A172 (cell line): ENCODE measurements at regions not wholly inside any gene's neighbourhood (a gene's known extent, or its start where the extent isn't known, plus 50 kb on each side); places are given as distances from the start of the nearest gene placed in this dataset.

Experiments
- DNase-seq: peaks from one replicate; pipeline ENCODE4 v3.0.0-alpha.2; 2015; ENCODE audit warnings: low spot score

GRCh38 chr5:108649646-108650045 lies 98.1 kb upstream of the FER start:
- no peak for DNase-seq

- no peak for DNase-seq
Measured at GRCh38 chr5:108649106-108649505, 98.6 kb upstream of the FER start.

- peak; percentile 71 for DNase-seq
Measured at GRCh38 chr5:108642170-108642906, 105.4 kb upstream of the FER start.

DNA sequence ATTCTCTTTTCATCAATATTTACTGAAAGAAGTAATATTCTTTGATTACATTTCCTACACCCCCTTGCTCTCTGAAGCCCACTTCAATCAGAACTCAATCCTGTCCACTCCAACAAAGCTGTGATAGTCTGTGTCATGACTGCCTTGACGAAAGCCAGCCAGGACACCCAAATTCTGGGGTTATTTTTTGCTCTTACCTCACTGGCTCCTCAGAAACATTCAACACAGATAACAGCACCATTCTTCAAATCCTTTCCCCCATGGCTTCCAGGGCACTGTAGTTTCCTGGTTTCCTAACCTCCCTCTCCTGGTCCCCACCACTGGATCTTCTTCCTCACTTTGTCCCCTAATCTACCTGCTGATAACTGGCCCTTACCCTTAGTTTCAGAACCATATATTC lies 106.1 kb upstream of the FER start:
- DNase-seq = no peak

DNA sequence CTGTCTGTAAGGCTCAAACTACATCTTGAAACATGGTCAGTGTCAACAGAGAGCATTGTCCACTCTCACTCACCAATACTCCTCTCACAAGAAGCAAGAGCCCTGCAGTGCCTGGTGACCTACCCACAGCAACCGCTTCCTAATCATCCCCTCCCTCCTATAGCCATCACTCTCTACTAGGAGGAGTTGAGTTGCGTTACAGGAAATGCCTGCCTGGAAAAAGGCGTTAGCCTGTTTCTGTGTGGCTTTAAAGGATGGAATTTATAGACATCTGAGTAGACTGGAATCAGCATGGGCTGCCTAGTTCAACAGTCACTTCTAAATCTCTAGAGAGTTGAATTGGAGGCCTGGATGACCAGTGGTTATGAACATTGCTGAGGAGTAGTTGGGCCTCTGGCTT lies 108.3 kb upstream of the FER start:
- no peak for DNase-seq

DNA sequence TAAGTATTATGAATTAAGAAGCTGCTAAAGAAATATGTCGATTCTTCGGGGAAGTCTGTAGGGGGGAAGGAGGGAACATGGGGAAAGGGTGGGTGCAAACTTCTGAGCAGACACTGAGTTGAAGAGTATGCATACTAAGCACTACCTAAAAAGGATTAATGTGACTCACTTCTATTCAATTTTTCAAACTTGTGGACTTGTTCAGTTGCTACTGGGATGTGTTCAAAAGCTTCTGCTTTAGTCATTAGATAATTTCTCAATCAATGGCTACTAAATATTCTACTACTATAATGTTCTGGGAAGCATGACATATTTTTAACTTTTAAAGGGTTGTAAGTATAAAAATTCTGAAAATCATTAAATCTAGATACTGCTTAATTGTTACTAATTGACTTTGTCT lies 109.7 kb upstream of the FER start:
- no peak for DNase-seq

DNA sequence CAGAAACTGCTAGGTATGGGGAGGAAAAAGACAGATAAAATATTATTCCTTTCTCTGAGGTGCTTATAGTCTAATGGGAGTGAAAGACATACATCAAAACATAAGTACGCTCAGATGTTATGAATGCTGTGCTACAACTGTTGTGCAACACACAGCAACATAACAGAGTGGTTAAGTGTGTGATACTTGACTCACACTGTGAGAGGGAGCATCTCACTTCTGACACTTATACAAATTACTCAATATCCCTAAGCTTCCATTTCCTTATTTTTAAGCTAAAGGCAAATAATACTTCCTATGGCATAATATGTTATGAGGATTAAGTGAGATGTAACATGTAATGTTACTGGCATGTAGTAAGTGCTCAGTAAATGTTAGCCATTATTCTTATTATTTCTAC lies 110.6 kb upstream of the FER start:
- DNase-seq = no peak

DNA sequence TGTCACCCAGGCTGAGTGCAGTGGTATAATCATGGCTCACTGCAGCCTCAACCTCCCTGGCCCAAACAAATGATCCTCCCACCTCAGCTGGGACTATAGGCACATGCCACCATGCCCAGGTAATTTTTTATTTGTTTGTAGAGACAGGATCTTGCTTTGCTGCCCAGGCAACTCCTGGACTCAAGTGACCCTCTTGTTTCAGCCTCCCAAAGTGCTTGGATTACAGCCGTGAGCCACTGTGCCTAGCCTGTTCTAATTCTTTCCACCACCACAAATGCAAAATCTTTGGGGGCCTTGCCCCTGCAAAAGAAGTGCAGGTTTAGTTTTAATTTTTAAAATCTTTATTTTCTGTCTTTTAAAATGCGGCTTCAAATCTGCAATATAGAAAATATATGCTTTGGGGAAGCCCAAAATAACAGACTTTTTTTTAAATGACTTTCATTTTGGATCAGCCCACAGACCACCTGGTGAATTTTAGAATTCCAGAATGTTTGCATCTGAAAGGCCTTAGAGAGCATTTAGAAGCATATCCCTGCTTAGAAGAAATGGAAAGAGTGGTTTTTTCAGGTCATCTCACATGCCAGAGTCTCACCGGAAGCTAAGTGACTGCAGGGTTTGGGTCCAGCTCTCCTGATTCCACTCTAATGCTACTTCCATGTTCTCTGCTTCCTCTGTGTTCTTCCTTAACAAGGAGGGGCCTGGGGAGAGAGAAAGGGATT lies 111.4 kb upstream of the FER start:
- no peak for DNase-seq

- DNase-seq = no peak
Measured at GRCh38 chr5:108634617-108635288, 112.9 kb upstream of the FER start.

- DNase-seq = no peak
Measured at GRCh38 chr5:108634010-108634616, 113.6 kb upstream of the FER start.

DNA sequence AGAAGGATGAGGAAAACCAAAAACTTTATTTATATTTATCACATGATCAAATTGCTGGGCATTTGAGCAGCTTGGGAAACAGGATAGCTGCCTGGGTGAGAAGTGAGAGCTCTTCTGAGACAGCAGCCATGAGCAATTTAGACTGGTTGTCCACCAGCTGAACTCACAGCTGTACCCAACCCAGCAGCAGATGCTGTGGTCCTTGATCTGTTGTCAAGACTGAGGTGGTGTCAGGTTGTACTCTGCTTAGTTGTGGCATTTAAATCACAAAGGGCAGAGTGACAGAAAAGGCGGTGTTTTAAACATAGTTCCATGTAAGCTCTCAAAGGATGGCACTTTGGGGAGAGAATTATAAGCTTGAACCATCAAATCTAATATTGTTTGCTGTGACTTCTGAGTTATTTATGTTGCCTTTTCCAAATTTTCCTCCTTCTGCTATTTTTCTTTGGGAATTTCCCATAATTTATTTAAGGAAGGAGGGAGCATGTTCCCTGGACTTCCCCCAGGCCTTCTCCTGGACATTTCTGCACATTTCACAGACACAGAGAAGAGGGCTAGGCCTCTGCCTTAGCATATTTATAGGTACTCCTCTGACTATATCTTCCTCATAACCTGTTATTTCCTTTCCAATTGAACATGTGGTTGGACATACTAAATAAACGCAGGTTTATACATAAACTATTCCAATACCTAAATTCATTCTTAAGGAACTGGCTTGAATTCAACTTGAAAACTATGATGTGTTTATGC lies 117.7 kb upstream of the FER start:
- DNase-seq = no peak

DNA sequence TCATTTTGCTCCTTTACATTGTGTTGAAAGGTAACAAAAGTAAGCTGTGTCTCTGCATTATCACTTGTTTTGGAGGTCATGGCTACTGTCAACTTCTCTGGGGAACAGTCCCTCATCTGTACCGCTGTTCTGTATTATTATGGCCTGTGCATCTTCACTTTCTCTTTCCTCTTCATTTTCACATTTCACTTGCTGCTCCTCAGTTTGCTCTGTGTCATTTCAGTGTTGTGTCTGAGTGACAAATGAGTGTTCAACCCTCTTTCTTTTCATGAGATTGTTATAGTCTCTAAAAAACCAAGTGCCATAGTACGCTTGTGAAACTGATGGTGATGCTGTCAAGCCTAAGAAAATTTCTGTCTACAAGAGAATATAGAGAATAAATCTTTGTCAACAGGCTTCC lies 122.0 kb upstream of the FER start:
- DNase-seq = no peak

DNA sequence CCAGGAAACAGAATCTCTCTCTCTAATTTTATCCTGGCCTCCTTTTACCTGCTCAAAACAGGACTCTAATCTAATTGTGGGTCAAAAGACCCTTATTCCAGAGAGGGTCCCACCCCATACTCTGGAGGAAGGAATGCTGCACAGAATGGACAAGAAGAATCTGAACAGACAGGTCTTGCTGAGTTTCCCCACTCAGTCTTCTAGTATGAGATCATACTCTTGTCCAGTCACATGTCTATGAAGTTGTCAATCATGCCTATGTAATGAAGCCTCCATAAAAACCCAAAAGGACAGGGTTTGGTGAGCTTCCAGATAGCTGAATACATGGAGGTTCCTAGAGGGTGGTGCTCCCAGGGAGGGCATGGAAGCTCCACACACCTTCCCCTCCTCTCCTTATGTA lies 123.9 kb upstream of the FER start:
- DNase-seq = no peak

- DNase-seq = no peak
Measured at GRCh38 chr5:108620516-108620915, 127.2 kb upstream of the FER start.

- no peak for DNase-seq
Measured at GRCh38 chr5:108619815-108620214, 127.9 kb upstream of the FER start.

DNA sequence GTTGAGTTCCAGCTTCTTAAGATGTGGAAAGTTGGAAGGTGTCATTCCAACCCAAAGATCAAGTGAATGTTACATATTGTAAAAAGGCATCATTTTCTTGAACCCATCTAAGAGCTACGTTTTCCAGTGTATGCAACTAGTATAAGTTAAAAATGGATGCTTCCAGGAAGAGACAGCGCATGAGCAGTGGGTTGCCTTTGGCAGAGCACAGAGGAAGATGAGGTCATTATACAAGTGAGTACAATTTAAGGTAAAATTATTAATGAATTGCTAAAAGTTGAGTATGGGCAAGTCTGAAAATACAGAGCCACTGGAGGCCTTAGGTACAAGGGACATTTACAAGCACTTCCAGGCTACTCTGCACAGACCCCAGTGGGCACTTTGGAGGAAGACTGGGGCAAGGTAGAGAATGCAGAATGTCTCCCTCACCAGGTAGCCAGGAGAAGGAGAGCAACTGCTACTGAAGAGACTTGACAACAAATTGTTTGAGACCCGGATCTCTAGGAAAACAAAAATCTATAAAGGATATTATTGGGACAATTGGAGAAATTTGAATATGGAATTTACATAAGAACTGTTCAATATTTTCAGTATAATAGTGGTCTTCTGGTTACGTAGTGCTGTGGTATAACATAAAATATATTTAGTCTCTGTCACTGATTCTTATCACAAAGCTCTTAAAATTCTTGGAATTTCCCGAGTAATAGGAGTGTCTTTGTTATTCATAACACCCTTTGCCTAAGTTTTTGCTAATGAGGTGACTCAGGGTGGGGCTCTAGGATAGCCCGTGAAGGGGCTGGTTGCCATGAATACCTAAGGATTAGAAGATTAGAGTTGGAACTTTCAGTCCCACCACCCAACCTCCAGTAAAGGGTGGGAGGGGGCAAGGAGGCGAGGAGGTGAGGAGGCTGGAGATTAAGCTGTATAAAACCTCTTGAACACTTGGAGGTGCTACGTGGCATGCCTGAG lies 129.9 kb upstream of the FER start:
- peak; percentile 9 for DNase-seq

DNA sequence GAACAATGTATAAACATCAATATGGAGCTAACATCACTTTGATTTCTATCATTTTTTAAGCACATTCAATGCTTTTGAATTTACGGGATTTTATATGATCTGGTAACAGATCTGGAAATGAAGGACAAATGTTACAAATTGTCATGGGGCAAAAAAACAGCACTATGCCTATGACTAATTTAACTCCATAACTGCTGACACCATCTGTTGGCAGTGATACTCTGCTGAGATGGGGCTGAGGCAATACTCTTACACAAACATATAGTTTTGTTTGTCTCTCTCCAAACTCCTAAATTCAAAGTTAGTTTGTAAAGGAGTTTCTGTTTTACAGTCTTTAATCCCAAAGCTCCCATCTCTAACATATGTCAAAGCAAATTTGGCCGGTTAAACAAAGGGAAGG lies 132.5 kb upstream of the FER start:
- no peak for DNase-seq

- DNase-seq = no peak
Measured at GRCh38 chr5:108607421-108607820, 140.3 kb upstream of the FER start.

DNA sequence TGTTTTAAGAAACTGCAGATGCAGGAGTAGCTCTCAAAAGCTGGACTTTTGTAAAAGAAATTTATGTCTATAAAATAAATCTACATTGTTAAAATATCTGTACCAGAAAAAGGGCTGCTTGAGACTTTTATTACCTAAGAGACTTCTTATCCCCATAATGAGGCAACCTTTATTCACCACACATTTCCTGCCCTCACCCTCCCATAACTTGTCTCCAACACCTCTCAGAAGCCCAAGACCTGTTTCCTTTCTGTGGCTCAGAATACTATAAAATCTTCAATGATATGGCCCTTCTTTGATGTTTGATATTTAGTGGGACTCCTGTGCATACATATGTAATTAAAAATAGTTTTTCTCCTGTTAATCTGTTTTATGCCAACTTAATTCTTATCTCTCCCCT lies 141.5 kb upstream of the FER start:
- no peak for DNase-seq

DNA sequence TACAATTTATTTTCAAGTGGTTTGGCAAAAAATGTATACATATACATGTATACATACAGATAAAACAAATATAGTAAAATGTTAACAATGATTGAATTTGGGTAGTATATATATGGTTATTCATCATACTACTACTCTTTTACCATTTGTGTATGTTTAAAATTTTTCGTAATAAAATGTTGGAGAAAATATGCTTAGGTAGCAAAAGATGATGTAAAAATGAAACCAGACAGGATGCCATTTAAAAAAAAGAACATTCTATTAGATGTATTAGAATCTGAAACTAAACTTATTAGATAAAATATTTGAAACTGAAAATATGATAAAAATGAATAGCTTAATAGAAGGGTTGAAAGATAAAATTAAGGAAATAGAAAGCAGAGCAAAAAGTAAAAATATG lies 144.9 kb upstream of the FER start:
- no peak for DNase-seq

DNA sequence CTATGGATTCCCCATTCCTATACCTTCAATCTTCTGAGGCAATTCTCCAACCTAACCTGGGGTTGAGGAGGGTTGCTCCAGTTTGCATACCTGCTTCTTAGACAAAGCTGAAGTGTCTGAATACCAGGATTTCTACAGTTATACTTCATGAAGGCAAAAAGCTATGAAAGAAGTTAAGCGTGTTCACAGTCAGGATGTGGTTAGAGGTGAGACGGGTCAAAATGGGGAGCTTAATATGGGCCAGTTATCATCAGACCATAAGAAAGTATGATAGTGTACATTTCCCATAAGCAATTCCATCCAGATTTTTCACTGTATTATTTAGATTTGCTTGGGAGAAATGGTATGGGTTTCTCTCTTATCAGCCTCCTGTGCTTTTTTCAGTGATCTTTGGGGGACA lies 156.9 kb upstream of the FER start:
- DNase-seq = no peak
